Glutamatergic neuron (in vitro differentiated cells): ENCODE measurements at regions not wholly inside any gene's neighbourhood (a gene's known extent, or its start where the extent isn't known, plus 50 kb on each side); places are given as distances from the start of the nearest gene placed in this dataset.
"Not testable (repeated sequence)": the region's sequence is repeated elsewhere in the genome, so short reads cannot be mapped to it uniquely, and the experiment has no call there.

Experiments used
- DNase-seq: peaks from one replicate; pipeline ENCODE4 v3.0.0; 2022
- H3K27ac Mint-ChIP-seq: one replicate; pipeline ENCODE4 v1.8.0; 2020; ENCODE audit warnings: mild to moderate bottlenecking, mixed read lengths, inconsistent platforms; ENCODE audit not compliant: unreplicated experiment
- H3K27me3 Mint-ChIP-seq: one replicate; pipeline ENCODE4 v1.8.0; 2020; ENCODE audit warnings: mild to moderate bottlenecking, moderate library complexity, mixed read lengths, inconsistent platforms; ENCODE audit not compliant: unreplicated experiment
- H3K36me3 Mint-ChIP-seq: one replicate; pipeline ENCODE4 v1.8.0; 2020; ENCODE audit warnings: mild to moderate bottlenecking, mixed read lengths, inconsistent platforms; ENCODE audit not compliant: unreplicated experiment
- H3K4me1 Mint-ChIP-seq: one replicate; pipeline ENCODE4 v1.8.0; 2020; ENCODE audit warnings: mild to moderate bottlenecking, low read depth, mixed read lengths, inconsistent platforms; ENCODE audit not compliant: unreplicated experiment
- H3K4me3 Mint-ChIP-seq: one replicate; pipeline ENCODE4 v1.8.0; 2020; ENCODE audit warnings: mild to moderate bottlenecking, mixed read lengths, inconsistent platforms; ENCODE audit not compliant: unreplicated experiment
- H3K9me3 Mint-ChIP-seq: one replicate; pipeline ENCODE4 v1.8.0; 2020; ENCODE audit warnings: mild to moderate bottlenecking, moderate library complexity, mixed read lengths, inconsistent platforms; ENCODE audit not compliant: unreplicated experiment
- TF ChIP-seq, protein P1 (sequence below): fragments of 200-600 bp; sonication (generic); IDR thresholded peaks from one replicate; pipeline ENCODE4 v1.5.0; 2021; ENCODE audit not compliant: partially characterized antibody, unreplicated experiment

- Mint-ChIP-seq H3K36me3 (peaks cover 7% of the 10 kb centered on the region), H3K27ac (no peak overlapping the region), H3K9me3 (peaks cover 2% of the 10 kb centered on the region), H3K4me3 (no peak overlapping the region), H3K27me3 (peaks cover 5% of the 10 kb centered on the region), H3K4me1 (no peaks in the 10 kb centered on the region)
- TF ChIP-seq, protein P1, sequence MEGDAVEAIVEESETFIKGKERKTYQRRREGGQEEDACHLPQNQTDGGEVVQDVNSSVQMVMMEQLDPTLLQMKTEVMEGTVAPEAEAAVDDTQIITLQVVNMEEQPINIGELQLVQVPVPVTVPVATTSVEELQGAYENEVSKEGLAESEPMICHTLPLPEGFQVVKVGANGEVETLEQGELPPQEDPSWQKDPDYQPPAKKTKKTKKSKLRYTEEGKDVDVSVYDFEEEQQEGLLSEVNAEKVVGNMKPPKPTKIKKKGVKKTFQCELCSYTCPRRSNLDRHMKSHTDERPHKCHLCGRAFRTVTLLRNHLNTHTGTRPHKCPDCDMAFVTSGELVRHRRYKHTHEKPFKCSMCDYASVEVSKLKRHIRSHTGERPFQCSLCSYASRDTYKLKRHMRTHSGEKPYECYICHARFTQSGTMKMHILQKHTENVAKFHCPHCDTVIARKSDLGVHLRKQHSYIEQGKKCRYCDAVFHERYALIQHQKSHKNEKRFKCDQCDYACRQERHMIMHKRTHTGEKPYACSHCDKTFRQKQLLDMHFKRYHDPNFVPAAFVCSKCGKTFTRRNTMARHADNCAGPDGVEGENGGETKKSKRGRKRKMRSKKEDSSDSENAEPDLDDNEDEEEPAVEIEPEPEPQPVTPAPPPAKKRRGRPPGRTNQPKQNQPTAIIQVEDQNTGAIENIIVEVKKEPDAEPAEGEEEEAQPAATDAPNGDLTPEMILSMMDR = no peak
- DNase-seq = no peak
These were observed 135.0 kb upstream of the RIOK3 start for GRCh38 chr18:23317975-23318675.

DNA sequence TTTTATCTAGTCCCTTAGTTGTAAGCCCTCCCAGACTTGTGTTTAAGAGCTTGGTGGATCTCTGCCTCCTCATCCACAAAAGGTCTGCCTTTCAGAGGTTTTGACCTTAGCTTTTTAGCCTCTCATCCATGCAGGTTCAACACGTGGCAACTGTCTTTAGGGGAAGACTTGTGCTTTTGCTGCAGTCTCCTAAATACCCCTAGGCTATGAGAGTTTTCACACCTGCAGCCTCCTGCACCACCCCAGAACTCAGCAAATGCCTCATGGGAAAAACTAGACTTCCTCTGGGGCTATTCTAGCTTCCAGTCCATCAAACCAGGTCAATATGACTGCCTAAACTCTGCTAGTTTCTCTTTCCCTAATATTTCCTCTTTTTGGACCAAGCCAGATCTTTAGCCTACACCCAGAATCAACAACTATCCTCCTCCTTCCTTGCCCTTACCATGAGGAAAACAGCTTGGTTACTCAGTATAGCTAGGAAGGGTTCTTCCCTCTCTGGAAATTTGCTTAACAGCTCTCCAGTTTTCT, 132.3 kb upstream of the RIOK3 start:
- no peaks in the 10 kb centered on the region for H3K4me1 Mint-ChIP-seq
- H3K27me3 Mint-ChIP-seq = no peaks in the 10 kb centered on the region
- TF ChIP-seq, protein P1 = no peak
- DNase-seq = no peak
- no peak overlapping the region for H3K4me3 Mint-ChIP-seq
- no peak overlapping the region for H3K27ac Mint-ChIP-seq
- H3K9me3 Mint-ChIP-seq = peaks cover 2% of the 10 kb centered on the region
- no peaks in the 10 kb centered on the region for H3K36me3 Mint-ChIP-seq

- DNase-seq = no peak
- H3K27me3 Mint-ChIP-seq = peaks cover 4% of the 10 kb centered on the region
- no peak overlapping the region for H3K27ac Mint-ChIP-seq
- peaks cover 5% of the 10 kb centered on the region for H3K36me3 Mint-ChIP-seq
- H3K4me3 Mint-ChIP-seq = no peak overlapping the region
- H3K4me1 Mint-ChIP-seq = no peaks in the 10 kb centered on the region
- peaks cover 6% of the 10 kb centered on the region for H3K9me3 Mint-ChIP-seq
- TF ChIP-seq, protein P1 = no peak
These were observed 131.1 kb upstream of the RIOK3 start for GRCh38 chr18:23321996-23322395.

DNA sequence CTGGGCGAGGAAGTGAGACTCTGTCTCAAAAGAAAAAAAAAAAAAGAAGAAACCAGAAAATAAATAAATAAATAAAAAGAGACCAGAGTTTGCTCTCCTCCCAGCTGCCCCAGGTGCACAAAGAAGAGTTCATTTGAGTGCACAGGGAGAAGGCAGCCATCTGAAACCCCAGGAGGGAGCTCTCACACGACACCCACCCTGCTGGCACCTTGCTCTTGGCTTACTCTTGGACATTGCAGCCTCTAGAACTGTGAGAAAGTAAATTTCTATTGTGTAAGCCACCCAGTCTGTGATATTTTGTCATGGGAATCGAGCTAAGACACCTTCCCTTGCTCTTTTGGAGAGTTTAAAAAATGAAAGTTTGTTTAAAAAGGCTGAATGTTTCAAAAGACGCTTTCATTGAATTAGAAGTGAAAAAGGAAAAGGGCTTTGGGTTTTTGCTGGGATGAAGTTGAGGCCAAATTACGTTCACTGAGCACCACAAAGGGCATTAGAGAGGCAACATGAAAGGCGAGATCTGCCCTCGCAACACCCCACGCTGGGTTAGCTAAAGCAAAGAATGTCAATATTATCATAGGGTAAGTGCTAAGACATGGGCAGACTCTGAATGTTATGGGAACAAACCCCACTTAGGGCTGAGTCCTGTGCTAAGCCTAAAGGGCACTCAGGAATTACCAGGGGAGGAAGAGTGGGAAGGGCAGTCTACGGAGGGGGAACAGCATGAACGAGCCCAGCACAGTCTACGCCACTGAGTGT, 128.9 kb upstream of the RIOK3 start:
- TF ChIP-seq, protein P1 = no peak

DNA sequence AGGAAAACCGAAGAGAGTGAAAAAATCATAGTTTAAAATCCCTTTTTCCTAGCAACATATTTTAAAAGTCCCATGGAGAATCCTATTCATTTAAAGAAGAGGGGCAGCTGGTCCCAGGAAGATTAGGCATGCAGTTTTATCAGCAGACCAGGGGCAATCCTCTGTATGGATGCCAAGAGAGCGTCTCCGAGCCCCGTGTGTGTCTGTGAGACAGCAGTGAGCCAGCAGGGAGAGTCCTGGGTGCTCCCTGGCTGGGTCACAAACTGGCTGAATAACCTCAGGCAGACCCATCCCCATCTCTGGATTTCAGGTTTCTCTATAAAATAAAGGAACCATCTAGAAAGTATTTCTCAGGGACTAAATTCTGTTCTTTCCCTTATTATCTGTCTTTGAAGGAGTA, 128.2 kb upstream of the RIOK3 start:
- H3K9me3 Mint-ChIP-seq = peaks cover 8% of the 10 kb centered on the region

More for the DNA sequence above, 128.9 kb upstream of the RIOK3 start:
- Mint-ChIP-seq H3K27me3 (peaks cover 5% of the 10 kb centered on the region), H3K4me3 (no peak overlapping the region), H3K36me3 (peaks cover 6% of the 10 kb centered on the region), H3K27ac (no peak overlapping the region), H3K4me1 (no peaks in the 10 kb centered on the region), H3K9me3 (peaks cover 6% of the 10 kb centered on the region)
- no peak for DNase-seq

DNA sequence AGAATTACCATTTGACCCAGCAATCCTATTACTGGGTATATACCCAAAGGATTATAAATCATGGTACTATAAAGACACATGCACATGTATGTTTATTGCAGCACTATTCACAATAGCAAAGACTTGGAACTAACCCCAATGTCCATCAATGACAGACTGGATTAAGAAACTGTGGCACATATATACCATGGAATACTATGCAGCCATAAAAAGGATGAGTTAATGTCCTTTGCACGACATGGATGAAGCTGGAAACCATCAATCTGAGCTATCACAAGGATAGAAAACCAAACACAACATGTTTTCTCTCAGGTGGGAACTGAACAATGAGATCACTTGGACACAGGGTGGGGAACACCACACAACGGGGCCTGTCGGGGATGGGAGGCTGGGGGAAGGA, 123.4 kb upstream of the RIOK3 start:
- not testable (repeated sequence) for H3K4me3 Mint-ChIP-seq, H3K27ac Mint-ChIP-seq, H3K9me3 Mint-ChIP-seq, H3K27me3 Mint-ChIP-seq, DNase-seq, H3K4me1 Mint-ChIP-seq, H3K36me3 Mint-ChIP-seq

More for the DNA sequence above, 128.2 kb upstream of the RIOK3 start:
- no peaks in the 10 kb centered on the region for H3K4me1 Mint-ChIP-seq
- H3K27ac Mint-ChIP-seq = no peak overlapping the region
- H3K4me3 Mint-ChIP-seq = no peak overlapping the region
- peaks cover 7% of the 10 kb centered on the region for H3K27me3 Mint-ChIP-seq
- TF ChIP-seq, protein P1 = no peak
- DNase-seq = no peak
- H3K36me3 Mint-ChIP-seq = peaks cover 6% of the 10 kb centered on the region
